ENCODE measurements at regions not wholly inside any gene's neighbourhood (a gene's known extent, or its start where the extent isn't known, plus 50 kb on each side); places are given as distances from the start of the nearest gene placed in this dataset.
A peak's percentile ranks its signal among the peaks of the same experiment; 100 is the strongest.

GRCh38 chr1:209428241-209428921 is 155.1 kb upstream of the CAMK1G start:
- no peak for DNase-seq (ENCODE audit: low read depth)

- DNase-seq (ENCODE audit: low read depth), result no peak
Measured at GRCh38 chr1:209429611-209430010, 153.9 kb upstream of the CAMK1G start.

- DNase-seq (ENCODE audit: low read depth), result no peak
Measured at GRCh38 chr1:209430107-209430506, 153.4 kb upstream of the CAMK1G start.

GRCh38 chr1:209430821-209431259 is 152.7 kb upstream of the CAMK1G start:
- DNase-seq (ENCODE audit: low read depth), result no peak

GRCh38 chr1:209431402-209431801 is 152.1 kb upstream of the CAMK1G start:
- DNase-seq (ENCODE audit: low read depth), result no peak

GRCh38 chr1:209431813-209432442 is 151.6 kb upstream of the CAMK1G start:
- DNase-seq (ENCODE audit: low read depth), result no peak

GRCh38 chr1:209432443-209432825 is 151.1 kb upstream of the CAMK1G start:
- no peak for DNase-seq (ENCODE audit: low read depth)

- no peak for DNase-seq (ENCODE audit: low read depth)
Measured at GRCh38 chr1:209433649-209434031, 149.9 kb upstream of the CAMK1G start.

- no peak for DNase-seq (ENCODE audit: low read depth)
Measured at GRCh38 chr1:209434066-209434465, 149.4 kb upstream of the CAMK1G start.

GRCh38 chr1:209434631-209435217 is 148.8 kb upstream of the CAMK1G start:
- DNase-seq (ENCODE audit: low read depth), result no peak

- DNase-seq (ENCODE audit: low read depth), result peak; percentile 18
Measured at GRCh38 chr1:209435654-209436566, 147.6 kb upstream of the CAMK1G start.

- no peak for DNase-seq (ENCODE audit: low read depth)
Measured at GRCh38 chr1:209439828-209440227, 143.7 kb upstream of the CAMK1G start.

- no peak for DNase-seq (ENCODE audit: low read depth)
Measured at GRCh38 chr1:209443361-209443931, 140.1 kb upstream of the CAMK1G start.

- no peak for DNase-seq (ENCODE audit: low read depth)
Measured at GRCh38 chr1:209443975-209444651, 139.4 kb upstream of the CAMK1G start.

- no peak for DNase-seq (ENCODE audit: low read depth)
Measured at GRCh38 chr1:209444961-209445360, 138.6 kb upstream of the CAMK1G start.

- DNase-seq (ENCODE audit: low read depth), result no peak
Measured at GRCh38 chr1:209445576-209445975, 137.9 kb upstream of the CAMK1G start.

- no peak for DNase-seq (ENCODE audit: low read depth)
Measured at GRCh38 chr1:209446356-209446755, 137.2 kb upstream of the CAMK1G start.

GRCh38 chr1:209454340-209454994 is 129.0 kb upstream of the CAMK1G start:
- DNase-seq (ENCODE audit: low read depth), result no peak

GRCh38 chr1:209455145-209455544 is 128.4 kb upstream of the CAMK1G start:
- DNase-seq (ENCODE audit: low read depth), result no peak

GRCh38 chr1:209455661-209456358 is 127.7 kb upstream of the CAMK1G start:
- no peak for DNase-seq (ENCODE audit: low read depth)

Data from CMK (cell line).